ENCODE measurements at regions not wholly inside any gene's neighbourhood (a gene's known extent, or its start where the extent isn't known, plus 50 kb on each side); places are given as distances from the start of the nearest gene placed in this dataset.

DNA sequence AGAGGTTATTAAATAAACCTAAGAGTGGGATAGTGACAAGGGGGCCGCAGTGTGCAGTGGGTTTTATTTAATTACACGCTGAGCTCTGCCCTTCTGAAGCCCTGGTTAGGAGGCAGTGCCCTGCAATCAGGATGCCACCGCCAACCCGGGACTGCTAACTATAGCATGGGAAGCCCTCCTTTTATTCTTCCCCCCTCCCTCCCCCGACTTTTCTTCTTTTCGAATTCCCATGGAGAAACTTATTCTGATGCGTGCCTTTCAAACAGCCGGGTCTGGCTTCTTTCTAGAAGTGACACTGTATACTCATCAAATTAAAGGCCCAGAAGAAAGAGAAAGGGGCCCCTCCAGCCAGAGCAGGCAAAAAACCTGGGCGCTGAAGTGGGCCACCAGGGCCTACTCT, 91.3 kb upstream of the ANO1 start (continued):
- TF ChIP-seq POLR2AphosphoS5 (IDR thresholded peaks at IDR 0.05; ENCODE audit: low read depth, low read length) (no peak), SIRT6 (IDR thresholded peaks at IDR 0.05; ENCODE audit: low read length) (no peak)
